Neuronal stem cell (in vitro differentiated cells): ENCODE measurements at regions not wholly inside any gene's neighbourhood (a gene's known extent, or its start where the extent isn't known, plus 50 kb on each side); places are given as distances from the start of the nearest gene placed in this dataset.
"Not testable (repeated sequence)": the region's sequence is repeated elsewhere in the genome, so short reads cannot be mapped to it uniquely, and the experiment has no call there.

Experiments
- DNase-seq: peaks from one replicate; pipeline ENCODE4 v3.0.0-alpha.2; 2013; ENCODE audit warnings: low spot score
- H2AFZ ChIP-seq: one replicate; pipeline ENCODE4 v1.6.1; 2013; ENCODE audit warnings: mild to moderate bottlenecking, low read length, inconsistent platforms
- H2AK5ac ChIP-seq: 2 replicates; pipeline ENCODE4 v1.6.1; 2013; ENCODE audit warnings: low read depth, mild to moderate bottlenecking, inconsistent platforms, low read length, moderate library complexity, mixed read lengths
- H2BK120ac ChIP-seq: 2 replicates; pipeline ENCODE4 v1.6.1; 2013; ENCODE audit warnings: low read depth, mild to moderate bottlenecking, inconsistent platforms, low read length, moderate library complexity, mixed read lengths
- H2BK12ac ChIP-seq: one replicate; pipeline ENCODE4 v1.6.1; 2013; ENCODE audit warnings: low read length, inconsistent platforms
- H2BK15ac ChIP-seq: 2 replicates; pipeline ENCODE4 v1.6.1; 2013; ENCODE audit warnings: mild to moderate bottlenecking, low read length, inconsistent platforms, mixed read lengths
- H2BK5ac ChIP-seq: one replicate; pipeline ENCODE4 v1.6.1; 2013; ENCODE audit warnings: inconsistent platforms, mild to moderate bottlenecking, low read length, moderate library complexity
- H3K14ac ChIP-seq: one replicate; pipeline ENCODE4 v1.6.1; 2013; ENCODE audit warnings: low read length, inconsistent platforms
- H3K18ac ChIP-seq: 2 replicates; pipeline ENCODE4 v1.6.1; 2013; ENCODE audit warnings: low read length, inconsistent platforms
- H3K23ac ChIP-seq: 2 replicates; pipeline ENCODE4 v1.6.1; 2013; ENCODE audit warnings: low read depth, mild to moderate bottlenecking, mixed read lengths, low read length, inconsistent platforms; ENCODE audit not compliant: poor library complexity
- H3K27ac ChIP-seq: replicated peaks from 3 replicates; pipeline ENCODE4 v1.5.1; 2013; ENCODE audit warnings: low read length, inconsistent platforms
- H3K27me3 ChIP-seq, 3 experiments: 2 replicates each; pipeline ENCODE4 v1.6.1; 2013; ENCODE audit warnings: low read length in 3 of 3, mild to moderate bottlenecking in 2 of 3, inconsistent platforms in 1 of 3, low read depth in 1 of 3, mixed read lengths in 1 of 3, moderate library complexity in 1 of 3; ENCODE audit not compliant: control insufficient read depth in 3 of 3, insufficient read depth in 3 of 3
- H3K36me3 ChIP-seq, 2 donors: replicated peaks in 1 of 2; 2 replicates each; pipeline ENCODE4 v1.6.1; 2013; ENCODE audit warnings: low read length in 2 of 2; ENCODE audit not compliant: control insufficient read depth in 2 of 2, insufficient read depth in 2 of 2
- H3K4ac ChIP-seq: 2 replicates; pipeline ENCODE4 v1.6.1; 2013; ENCODE audit warnings: inconsistent platforms, mild to moderate bottlenecking, low read length, moderate library complexity
- H3K4me1 ChIP-seq, 2 donors: 1 replicate in 1 of 2; 2 replicates in 1 of 2; pipeline ENCODE4 v1.6.1; 2013; ENCODE audit warnings: low read length in 2 of 2, low read depth in 1 of 2; ENCODE audit not compliant: control insufficient read depth in 2 of 2, insufficient read depth in 1 of 2
- H3K4me2 ChIP-seq: one replicate; pipeline ENCODE4 v1.6.1; 2013; ENCODE audit warnings: mild to moderate bottlenecking, low read length, inconsistent platforms; ENCODE audit not compliant: insufficient read depth, poor library complexity, severe bottlenecking
- H3K4me3 ChIP-seq, 2 donors: 2 replicates each; pipeline ENCODE4 v1.5.1; 2013; ENCODE audit warnings: low read length in 2 of 2, mild to moderate bottlenecking in 2 of 2, inconsistent platforms in 1 of 2, moderate library complexity in 1 of 2
- H3K79me1 ChIP-seq: one replicate; pipeline ENCODE4 v1.6.1; 2013; ENCODE audit warnings: low read depth, mild to moderate bottlenecking, inconsistent platforms, low read length, moderate library complexity
- H3K9ac ChIP-seq: one replicate; pipeline ENCODE4 v1.6.1; 2013; ENCODE audit warnings: mild to moderate bottlenecking, low read depth, low read length, inconsistent platforms; ENCODE audit not compliant: poor library complexity
- H3K9me3 ChIP-seq, 2 donors: replicated peaks in 1 of 2; 2 replicates each; pipeline versions ENCODE3 to v1.6.1; 2013; ENCODE audit warnings: low read length in 2 of 2, mild to moderate bottlenecking in 2 of 2, inconsistent platforms in 1 of 2, low read depth in 1 of 2, mixed read lengths in 1 of 2, moderate library complexity in 1 of 2; ENCODE audit not compliant: control insufficient read depth in 2 of 2, insufficient read depth in 1 of 2
- H4K8ac ChIP-seq: one replicate; pipeline ENCODE4 v1.6.1; 2013; ENCODE audit warnings: low read depth, mild to moderate bottlenecking, inconsistent platforms, low read length, moderate library complexity
- H4K91ac ChIP-seq: one replicate; pipeline ENCODE4 v1.6.1; 2013; ENCODE audit warnings: low read length, low read depth, mild to moderate bottlenecking, inconsistent platforms; ENCODE audit not compliant: poor library complexity
- WGBS, 2 donors: extraction: QIAGEN DNeasy Blood & Tissue Kit; methylation state at CpG; one replicate each; pipeline ENCODE4 v1.1.7; 2013; ENCODE audit warnings: missing lambda C conversion rate in 2 of 2, mixed read lengths in 1 of 2; ENCODE audit not compliant: insufficient read length in 2 of 2, insufficient replicate concordance in 1 of 2; ENCODE audit errors: extremely low coverage in 2 of 2; 5-methylcytosine and 5-hydroxymethylcytosine counted together

DNA sequence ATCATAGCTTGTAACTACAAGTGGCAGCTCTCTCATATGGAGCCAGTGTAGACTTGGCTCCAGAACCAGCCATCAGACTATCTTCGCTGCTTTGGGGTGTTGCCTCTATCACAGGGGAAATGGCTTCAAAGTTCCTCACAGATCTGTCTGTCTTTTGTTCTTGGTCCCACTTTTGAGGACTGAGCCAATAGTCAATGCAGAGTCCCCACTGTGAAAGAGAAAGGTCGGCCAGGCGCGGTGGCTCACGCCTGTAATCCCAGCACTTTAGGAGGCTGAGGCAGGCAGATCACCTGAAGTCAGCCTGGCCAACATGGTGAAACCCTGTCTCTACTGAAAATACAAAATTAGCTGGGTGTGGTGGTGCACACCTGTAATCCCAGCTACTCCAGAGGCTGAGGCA, 86.9 kb upstream of the FZD7 start:
- H3K4me3 ChIP-seq, H3K4me2 ChIP-seq, H3K79me1 ChIP-seq, H3K36me3 ChIP-seq, H2BK5ac ChIP-seq, H3K9ac ChIP-seq, H3K4ac ChIP-seq, H3K27ac ChIP-seq, H2AFZ ChIP-seq, H3K18ac ChIP-seq, H2BK120ac ChIP-seq, H4K8ac ChIP-seq, H3K14ac ChIP-seq, DNase-seq, H4K91ac ChIP-seq, H2AK5ac ChIP-seq, H3K27me3 ChIP-seq, H3K9me3 ChIP-seq, H3K23ac ChIP-seq, H2BK15ac ChIP-seq, H2BK12ac ChIP-seq: not testable (repeated sequence)
- WGBS, 2 donors: no CpG with 5 or more reads among the region's 5 CpGs
- H3K4me1 ChIP-seq: peaks cover 0 to 10% of the 10 kb centered on the region in 2 donors

DNA sequence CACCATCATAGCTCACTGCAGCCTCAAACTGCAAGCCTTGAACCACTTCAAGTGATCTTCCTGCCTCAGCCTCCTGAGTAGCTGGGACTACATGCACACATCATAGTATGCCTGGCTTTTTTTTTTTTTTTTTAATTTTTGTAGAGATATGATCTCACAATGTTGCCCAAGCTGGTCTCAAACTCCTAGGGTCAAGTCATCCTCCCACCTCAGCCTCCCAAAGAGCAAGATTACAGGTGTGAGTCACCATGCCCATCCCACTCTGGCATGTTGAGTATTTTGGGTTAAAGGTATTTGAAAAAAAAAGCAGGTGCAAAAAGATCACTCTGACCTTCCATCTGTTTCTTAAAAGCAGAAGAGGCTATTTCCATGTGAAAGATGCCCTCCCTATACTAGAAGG, 86.4 kb upstream of the FZD7 start:
- H3K18ac ChIP-seq: no peak overlapping the region

DNA sequence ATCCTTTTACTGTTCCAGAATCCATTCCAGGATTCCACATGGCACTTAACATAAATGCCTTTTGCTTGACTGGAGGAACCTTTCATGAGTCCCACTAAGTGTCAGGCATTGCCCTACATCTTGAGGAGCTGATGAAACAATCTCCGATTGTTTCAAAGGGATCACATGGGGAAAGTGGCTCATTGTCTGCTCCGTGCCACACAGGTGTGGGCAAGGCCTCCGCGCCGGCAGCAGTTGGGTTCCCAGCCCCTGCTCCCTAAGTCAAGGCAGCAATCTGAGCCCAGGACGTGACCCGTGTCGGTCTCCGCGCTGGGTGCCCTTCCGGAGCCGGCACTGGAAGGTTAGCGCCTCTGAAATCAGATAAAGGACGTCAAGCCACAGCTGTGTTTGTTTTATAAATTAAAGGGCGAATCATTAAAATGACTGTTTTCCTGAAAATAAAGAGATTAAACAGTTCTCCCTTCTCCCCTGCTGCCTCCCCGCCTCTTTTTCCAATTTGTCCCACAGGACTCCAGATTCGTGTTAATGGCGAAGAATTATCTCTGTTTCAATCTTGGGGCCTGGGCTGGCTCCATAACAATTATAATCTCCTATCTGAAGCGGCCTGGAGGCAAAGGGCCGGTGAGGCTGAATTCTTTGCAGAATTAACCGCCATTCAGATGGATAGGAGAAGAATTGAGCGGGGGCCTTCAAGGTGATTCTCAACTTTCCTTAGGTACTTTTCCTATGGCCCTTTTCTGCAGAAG, 84.3 kb upstream of the FZD7 start:
- Histone ChIP-seq H3K4me2 (peak overlapping the region; percentile 35), H2BK120ac (no peak overlapping the region), H2AFZ (peak overlapping the region; percentile 26), H4K8ac (no peak overlapping the region), H2BK5ac (no peak overlapping the region), H3K27me3 (peaks cover 0 to 11% (median 0%) of the 10 kb centered on the region in 3 experiments), H2BK12ac (no peak overlapping the region), H4K91ac (no peak overlapping the region), H3K79me1 (no peaks in the 10 kb centered on the region), H2BK15ac (no peak overlapping the region), H3K4me1 (peaks cover 7 to 17% of the 10 kb centered on the region in 2 donors), H3K4ac (no peak overlapping the region), H3K27ac (no peak overlapping the region), H3K14ac (no peak overlapping the region), H2AK5ac (no peak overlapping the region), H3K4me3 (no peak overlapping the region), H3K18ac (peak overlapping the region; percentile 61), H3K9ac (no peak overlapping the region), H3K36me3 (no peaks in the 10 kb centered on the region), H3K23ac (peak overlapping the region; percentile 8), H3K9me3 (no peaks in the 10 kb centered on the region)
- whole genome bisulfite sequencing, 2 donors: no CpG with 5 or more reads among the region's 22 CpGs
- no peak for DNase-seq

More for the DNA sequence above, 86.4 kb upstream of the FZD7 start:
- Histone ChIP-seq H3K4me3 (no peak overlapping the region), H3K27ac (no peak overlapping the region), H2BK15ac (no peak overlapping the region), H3K79me1 (no peaks in the 10 kb centered on the region), H4K91ac (no peak overlapping the region), H2BK5ac (no peak overlapping the region), H3K27me3 (peaks cover 0 to 4% (median 0%) of the 10 kb centered on the region in 3 experiments), H3K4ac (no peak overlapping the region), H4K8ac (no peak overlapping the region), H3K23ac (no peak overlapping the region), H3K36me3 (no peaks in the 10 kb centered on the region), H2AK5ac (no peak overlapping the region), H2AFZ (no peak overlapping the region), H2BK12ac (no peak overlapping the region), H3K4me2 (no peak overlapping the region), H3K14ac (no peak overlapping the region), H2BK120ac (no peak overlapping the region), H3K9me3 (no peaks in the 10 kb centered on the region), H3K9ac (no peak overlapping the region), H3K4me1 (peaks cover 1 to 15% of the 10 kb centered on the region in 2 donors)
- DNase-seq: no peak

DNA sequence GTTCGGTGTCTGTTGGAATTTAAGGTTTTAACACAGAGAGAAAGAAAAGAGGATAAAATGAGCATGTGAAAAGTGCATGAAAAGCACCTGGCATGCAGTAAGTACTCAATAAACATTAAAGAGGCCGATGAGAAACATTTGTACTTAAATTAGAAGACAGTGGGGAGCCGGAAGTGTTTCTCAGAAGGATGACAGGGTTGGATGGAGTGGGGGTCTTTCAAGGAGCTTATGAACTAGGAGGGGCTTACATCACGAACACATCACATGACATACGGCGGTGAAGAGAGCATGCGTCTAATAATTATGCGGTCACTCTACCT, 83.8 kb upstream of the FZD7 start:
- Histone ChIP-seq H2BK120ac (no peak overlapping the region), H2BK12ac (no peak overlapping the region), H3K4me2 (no peak overlapping the region), H3K14ac (no peak overlapping the region), H3K79me1 (no peaks in the 10 kb centered on the region), H4K91ac (no peak overlapping the region), H2BK15ac (no peak overlapping the region), H3K4me3 (no peak overlapping the region), H4K8ac (no peak overlapping the region), H2BK5ac (no peak overlapping the region), H3K36me3 (no peaks in the 10 kb centered on the region), H2AK5ac (no peak overlapping the region), H3K4ac (no peak overlapping the region), H3K9ac (no peak overlapping the region), H3K23ac (no peak overlapping the region), H3K9me3 (no peaks in the 10 kb centered on the region), H3K27me3 (peaks cover 0 to 9% (median 0%) of the 10 kb centered on the region in 3 experiments), H2AFZ (no peak overlapping the region), H3K27ac (no peak overlapping the region), H3K4me1 (peaks cover 7 to 17% of the 10 kb centered on the region in 2 donors), H3K18ac (no peak overlapping the region)
- no CpG with 5 or more reads among the region's 8 CpGs for WGBS, 2 donors
- no peak for DNase-seq
